Astrocyte of the cerebellum (primary cell): ENCODE measurements at regions not wholly inside any gene's neighbourhood (a gene's known extent, or its start where the extent isn't known, plus 50 kb on each side); places are given as distances from the start of the nearest gene placed in this dataset.

Experiments used
- DNase-seq: peaks from one replicate; pipeline ENCODE4 v3.0.0-alpha.2; 2011; ENCODE audit warnings: low read depth
- H3K4me3 ChIP-seq: 2 replicates; pipeline ENCODE4 v1.5.1; 2011; ENCODE audit warnings: mild to moderate bottlenecking, low read depth, low read length, moderate library complexity
- CTCF ChIP-seq: IDR thresholded peaks from 2 replicates; pipeline ENCODE4 v1.5.1; 2012; ENCODE audit warnings: low read length, low read depth, moderate library complexity, mild to moderate bottlenecking; ENCODE audit errors: missing control alignments
- in situ Hi-C: cut with HindIII; loops from 2 replicates; pipeline ENCODE4 v1.10.0; 2017; ENCODE audit warnings: low sequenced_read_pairs

- no peak for TF ChIP-seq CTCF
- in situ Hi-C loops, result no loop called here
- H3K4me3 ChIP-seq, result no peak overlapping the region
- DNase-seq, result no peak
These were observed 898.0 kb upstream of the EYS start for GRCh38 chr6:66605011-66605410.

- no peak for DNase-seq
- H3K4me3 ChIP-seq, result no peak overlapping the region
- no peak for TF ChIP-seq CTCF
- in situ Hi-C loops, result no loop called here
These were observed 892.5 kb upstream of the EYS start for GRCh38 chr6:66599541-66599940.

GRCh38 chr6:66578362-66578761, 871.3 kb upstream of the EYS start:
- in situ Hi-C loops, result no loop called here
- DNase-seq, result no peak
- H3K4me3 ChIP-seq, result no peak overlapping the region
- no peak for TF ChIP-seq CTCF

GRCh38 chr6:66568271-66568670, 861.2 kb upstream of the EYS start:
- DNase-seq, result no peak
- in situ Hi-C loops, result no loop called here
- no peak overlapping the region for H3K4me3 ChIP-seq
- no peak for TF ChIP-seq CTCF

- no peak overlapping the region for H3K4me3 ChIP-seq
- in situ Hi-C loops, result no loop called here
- no peak for DNase-seq
- TF ChIP-seq CTCF, result no peak
These were observed 854.5 kb upstream of the EYS start for GRCh38 chr6:66561479-66561878.

GRCh38 chr6:66558189-66558588, 851.2 kb upstream of the EYS start:
- in situ Hi-C loops, result no loop called here
- TF ChIP-seq CTCF, result no peak
- DNase-seq, result no peak
- no peak overlapping the region for H3K4me3 ChIP-seq

- H3K4me3 ChIP-seq, result no peak overlapping the region
- no peak for TF ChIP-seq CTCF
- in situ Hi-C loops, result no loop called here
- DNase-seq, result no peak
These were observed 849.9 kb upstream of the EYS start for GRCh38 chr6:66556936-66557335.
